ENCODE measurements at regions not wholly inside any gene's neighbourhood (a gene's known extent, or its start where the extent isn't known, plus 50 kb on each side); places are given as distances from the start of the nearest gene placed in this dataset.

- DNase-seq (ENCODE audit: low spot score) = no peak
These were observed 304.1 kb downstream of the MCTP2 start for GRCh38 chr15:94535298-94536048.

GRCh38 chr15:94536549-94536948 is 305.2 kb downstream of the MCTP2 start:
- no peak for DNase-seq (ENCODE audit: low spot score)

- DNase-seq (ENCODE audit: low spot score) = no peak
These were observed 306.9 kb downstream of the MCTP2 start for GRCh38 chr15:94538280-94538679.

GRCh38 chr15:94542391-94542790 is 311.0 kb downstream of the MCTP2 start:
- DNase-seq (ENCODE audit: low spot score) = no peak

- no peak for DNase-seq (ENCODE audit: low spot score)
These were observed 315.4 kb downstream of the MCTP2 start for GRCh38 chr15:94546808-94547207.

- no peak for DNase-seq (ENCODE audit: low spot score)
These were observed 316.4 kb downstream of the MCTP2 start for GRCh38 chr15:94547711-94548110.

GRCh38 chr15:94555841-94556519 is 324.6 kb downstream of the MCTP2 start:
- DNase-seq (ENCODE audit: low spot score) = no peak

- DNase-seq (ENCODE audit: low spot score) = no peak
These were observed 329.8 kb downstream of the MCTP2 start for GRCh38 chr15:94561036-94561689.

- DNase-seq (ENCODE audit: low spot score) = no peak
These were observed 332.1 kb downstream of the MCTP2 start for GRCh38 chr15:94563456-94563855.

GRCh38 chr15:94576889-94577533 is 345.6 kb downstream of the MCTP2 start:
- DNase-seq (ENCODE audit: low spot score) = peak; percentile 46

- no peak for DNase-seq (ENCODE audit: low spot score)
These were observed 347.9 kb downstream of the MCTP2 start for GRCh38 chr15:94579286-94579685.

GRCh38 chr15:94580211-94580885 is 349.0 kb downstream of the MCTP2 start:
- DNase-seq (ENCODE audit: low spot score) = no peak

GRCh38 chr15:94582368-94582767 is 351.0 kb downstream of the MCTP2 start:
- DNase-seq (ENCODE audit: low spot score) = peak; percentile 70

GRCh38 chr15:94584833-94585244 is 353.5 kb downstream of the MCTP2 start:
- peak; percentile 92 for DNase-seq (ENCODE audit: low spot score)

GRCh38 chr15:94586099-94586498 is 354.7 kb downstream of the MCTP2 start:
- no peak for DNase-seq (ENCODE audit: low spot score)

- DNase-seq (ENCODE audit: low spot score) = no peak
These were observed 355.8 kb downstream of the MCTP2 start for GRCh38 chr15:94587113-94587512.

GRCh38 chr15:94588993-94589392 is 357.6 kb downstream of the MCTP2 start:
- no peak for DNase-seq (ENCODE audit: low spot score)

GRCh38 chr15:94592495-94592894 is 361.1 kb downstream of the MCTP2 start:
- DNase-seq (ENCODE audit: low spot score) = no peak

GRCh38 chr15:94596707-94597106 is 365.3 kb downstream of the MCTP2 start:
- no peak for DNase-seq (ENCODE audit: low spot score)

GRCh38 chr15:94600505-94600904 is 369.1 kb downstream of the MCTP2 start:
- no peak for DNase-seq (ENCODE audit: low spot score)

GRCh38 chr15:94602754-94603470 is 371.6 kb downstream of the MCTP2 start:
- no peak for DNase-seq (ENCODE audit: low spot score)
